ENCODE measurements at regions not wholly inside any gene's neighbourhood (a gene's known extent, or its start where the extent isn't known, plus 50 kb on each side); places are given as distances from the start of the nearest gene placed in this dataset.
"Not testable (repeated sequence)": the region's sequence is repeated elsewhere in the genome, so short reads cannot be mapped to it uniquely, and the experiment has no call there.

DNA sequence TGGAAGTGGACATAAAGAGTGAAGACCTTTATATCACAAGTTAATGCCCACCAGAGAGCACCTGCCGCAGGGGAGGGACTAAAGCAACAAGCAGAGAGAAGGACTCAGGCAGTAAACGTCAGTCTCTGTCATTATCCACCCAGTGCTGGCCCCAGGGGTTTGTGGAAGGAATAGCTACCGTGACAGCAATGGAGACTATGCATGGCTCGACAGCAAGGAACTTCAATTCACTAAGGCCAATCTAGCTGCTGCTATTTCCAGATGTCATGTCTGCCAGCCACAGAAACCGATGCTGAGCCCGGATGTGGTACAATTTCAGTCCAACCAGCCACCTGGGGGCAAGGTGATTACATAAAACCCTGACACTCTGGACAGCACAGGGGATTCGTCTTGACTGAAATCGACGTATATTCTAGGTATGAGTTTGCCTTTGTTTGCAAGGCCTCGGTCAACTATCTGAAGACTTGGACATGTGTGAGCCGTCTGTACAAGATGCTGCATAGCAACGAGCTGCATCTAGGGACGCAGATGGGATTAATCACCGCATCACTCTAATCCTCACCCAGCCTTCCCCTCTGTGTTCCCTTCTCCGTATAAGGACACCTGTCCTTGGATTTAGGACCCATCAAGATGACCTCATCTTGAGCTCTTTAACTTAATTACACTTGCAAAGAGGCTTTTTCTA is 154.1 kb upstream of the SH3BP4 start:
- peak; percentile 58 for DNase-seq (ENCODE audit: low spot score)

DNA sequence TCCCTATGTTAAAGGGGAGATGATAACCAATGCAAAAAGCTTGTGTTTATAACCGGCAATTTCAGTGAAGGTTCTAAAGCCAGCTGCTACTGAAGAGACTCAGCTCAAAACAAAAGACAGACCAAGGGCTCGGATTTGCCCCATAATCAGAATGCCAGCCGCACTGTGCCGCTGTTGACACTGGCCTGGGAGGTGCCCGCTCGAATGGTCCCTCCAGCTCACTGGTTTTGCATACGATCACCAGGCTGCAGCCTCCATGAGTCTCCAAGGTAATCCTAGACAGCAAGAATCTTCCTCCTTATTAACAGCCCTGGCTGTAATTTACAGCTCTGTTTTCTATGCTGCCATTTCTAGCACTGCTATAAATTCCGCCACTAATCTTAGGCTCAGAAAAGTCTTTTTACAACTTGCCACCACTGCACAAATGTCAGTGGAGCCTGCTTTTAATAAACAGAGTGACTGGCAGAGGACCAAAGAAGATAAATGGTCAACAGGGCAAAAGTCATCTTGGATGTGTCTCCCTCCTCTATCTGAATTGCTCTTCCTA is 155.7 kb upstream of the SH3BP4 start:
- DNase-seq (ENCODE audit: low spot score), result no peak

DNA sequence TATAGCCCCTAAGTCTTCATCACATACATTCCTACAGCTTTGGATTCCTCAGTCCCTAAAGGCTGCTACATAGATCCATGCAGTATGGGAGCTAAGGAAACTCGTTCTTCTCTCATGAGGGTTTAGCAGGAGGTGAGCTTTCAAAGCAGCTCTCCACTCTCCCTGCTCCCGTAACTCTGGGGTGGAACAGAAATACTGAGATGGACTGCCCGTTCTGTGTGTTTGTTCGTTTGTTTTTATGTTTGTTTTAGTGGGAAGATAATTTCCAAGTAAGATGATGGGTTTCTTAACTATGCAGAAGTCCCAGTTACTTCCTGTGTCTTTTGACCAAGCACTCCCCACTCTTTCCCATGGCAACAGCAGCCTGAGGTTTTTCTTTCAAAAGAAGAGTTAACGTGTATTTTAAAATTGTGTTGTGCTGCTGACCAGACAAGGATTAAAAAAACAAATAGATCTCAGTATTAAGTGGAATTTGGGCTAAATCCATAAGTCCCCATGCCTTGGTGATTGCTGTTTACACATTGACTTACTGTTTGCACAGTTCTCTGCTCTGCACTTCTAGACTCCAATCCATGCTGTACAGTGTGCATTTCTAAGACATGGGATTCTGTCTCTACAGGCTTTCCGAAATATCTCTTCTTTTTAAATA is 156.4 kb upstream of the SH3BP4 start:
- DNase-seq (ENCODE audit: low spot score), result no peak

DNA sequence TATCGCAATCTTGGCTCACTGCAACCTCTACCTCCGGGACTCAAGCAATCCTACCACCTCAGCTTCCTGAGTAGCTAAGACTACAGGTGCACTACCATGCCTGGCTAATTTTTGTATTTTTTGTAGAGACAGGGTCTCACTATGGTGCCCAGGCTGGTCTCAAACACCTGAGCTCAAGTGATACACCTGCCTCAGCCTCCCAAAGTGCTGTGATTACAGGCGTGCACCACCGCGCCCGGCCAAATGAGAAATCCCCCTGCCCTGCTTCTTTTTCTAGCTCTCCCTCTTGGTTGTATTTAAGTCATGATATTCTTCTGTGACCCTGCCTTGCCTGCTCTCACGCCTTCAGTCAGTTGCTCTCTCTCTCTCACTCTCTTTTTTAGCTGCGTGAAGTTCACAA is 157.0 kb upstream of the SH3BP4 start:
- DNase-seq (ENCODE audit: low spot score), result no peak

DNA sequence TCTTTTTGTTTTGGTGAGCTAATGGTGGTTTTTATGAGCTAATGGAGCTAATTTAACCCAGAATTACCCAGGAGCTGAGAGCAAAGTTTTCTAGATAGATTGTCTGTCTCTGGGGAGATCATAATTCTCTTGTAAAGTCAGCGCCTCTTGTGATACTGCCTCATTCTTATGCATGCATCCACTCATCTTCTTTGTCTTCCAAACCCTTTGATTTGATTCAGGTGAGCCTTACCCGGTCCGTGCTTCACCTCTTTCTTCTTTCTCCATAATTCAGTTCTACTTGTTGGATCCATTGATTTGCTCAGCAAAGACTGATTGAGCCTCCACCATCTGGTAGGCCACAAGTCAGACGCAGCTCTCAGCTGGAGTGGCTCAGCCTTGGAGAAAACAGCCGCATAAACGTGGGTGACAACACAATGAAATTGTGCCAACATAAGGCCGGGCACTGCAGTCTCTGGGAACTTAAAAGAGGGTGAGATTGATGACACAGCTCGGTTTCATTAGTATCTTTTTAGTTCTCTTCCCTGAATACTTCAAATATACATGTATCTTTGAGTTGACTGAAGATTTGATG is 158.5 kb upstream of the SH3BP4 start:
- no peak for DNase-seq (ENCODE audit: low spot score)

DNA sequence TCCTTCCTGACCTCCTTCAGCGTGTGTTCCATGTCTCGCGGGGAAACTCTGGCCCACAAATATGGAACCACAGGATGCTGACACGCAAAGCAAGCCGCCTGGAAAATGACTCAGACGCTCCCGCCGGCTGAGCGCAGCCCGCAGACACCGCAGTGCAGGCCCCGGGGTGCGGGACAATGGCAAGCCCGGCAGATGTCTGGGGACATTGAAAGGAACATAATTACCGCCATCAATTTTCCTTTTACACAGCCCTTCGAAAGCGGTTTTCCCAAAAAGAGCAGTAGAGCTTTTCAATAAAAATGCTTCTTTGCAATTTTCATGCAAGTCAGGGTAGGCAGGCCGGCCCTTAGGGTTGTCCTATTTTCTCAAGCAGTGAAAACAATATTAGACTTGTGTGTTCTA is 159.2 kb upstream of the SH3BP4 start:
- no peak for DNase-seq (ENCODE audit: low spot score)

DNA sequence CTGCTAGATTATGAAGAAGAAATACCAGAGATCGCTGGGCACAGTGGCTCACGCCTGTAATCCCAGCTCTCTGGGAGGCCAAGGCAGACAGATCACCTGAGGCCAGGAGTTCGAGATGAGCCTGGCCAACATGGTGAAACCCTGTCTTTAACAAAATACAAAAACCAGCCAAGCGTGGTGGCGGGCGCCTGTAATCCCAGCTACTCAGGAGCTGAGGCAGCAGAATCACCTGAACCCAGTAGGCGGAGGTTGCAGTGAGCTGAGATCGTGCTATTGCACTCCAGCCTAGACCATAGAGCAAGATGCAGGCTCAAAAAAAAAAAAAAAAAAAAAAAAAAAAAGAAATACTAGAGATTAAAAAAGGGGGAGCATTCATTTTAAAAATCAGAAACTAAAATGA is 159.7 kb upstream of the SH3BP4 start:
- DNase-seq (ENCODE audit: low spot score), result not testable (repeated sequence)

DNA sequence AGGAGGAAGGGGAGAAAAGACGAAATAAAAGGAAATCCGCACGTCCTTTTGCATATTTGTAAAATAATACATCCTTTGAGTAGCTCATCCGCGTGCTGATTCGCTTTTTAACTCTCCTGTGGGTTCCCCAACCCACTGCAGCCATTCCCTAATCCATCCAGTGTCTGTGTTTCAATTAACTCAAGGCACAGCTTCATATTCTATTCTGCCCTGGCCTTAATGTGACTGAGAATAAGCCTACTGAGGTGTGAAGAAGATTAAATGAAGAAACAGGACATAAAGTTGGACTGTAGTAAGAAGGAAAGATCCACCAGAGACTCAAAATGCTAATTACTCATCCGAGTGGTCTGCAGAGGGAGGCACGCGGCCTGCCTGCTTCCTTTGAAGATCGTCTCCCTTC is 161.4 kb upstream of the SH3BP4 start:
- DNase-seq (ENCODE audit: low spot score), result no peak

DNA sequence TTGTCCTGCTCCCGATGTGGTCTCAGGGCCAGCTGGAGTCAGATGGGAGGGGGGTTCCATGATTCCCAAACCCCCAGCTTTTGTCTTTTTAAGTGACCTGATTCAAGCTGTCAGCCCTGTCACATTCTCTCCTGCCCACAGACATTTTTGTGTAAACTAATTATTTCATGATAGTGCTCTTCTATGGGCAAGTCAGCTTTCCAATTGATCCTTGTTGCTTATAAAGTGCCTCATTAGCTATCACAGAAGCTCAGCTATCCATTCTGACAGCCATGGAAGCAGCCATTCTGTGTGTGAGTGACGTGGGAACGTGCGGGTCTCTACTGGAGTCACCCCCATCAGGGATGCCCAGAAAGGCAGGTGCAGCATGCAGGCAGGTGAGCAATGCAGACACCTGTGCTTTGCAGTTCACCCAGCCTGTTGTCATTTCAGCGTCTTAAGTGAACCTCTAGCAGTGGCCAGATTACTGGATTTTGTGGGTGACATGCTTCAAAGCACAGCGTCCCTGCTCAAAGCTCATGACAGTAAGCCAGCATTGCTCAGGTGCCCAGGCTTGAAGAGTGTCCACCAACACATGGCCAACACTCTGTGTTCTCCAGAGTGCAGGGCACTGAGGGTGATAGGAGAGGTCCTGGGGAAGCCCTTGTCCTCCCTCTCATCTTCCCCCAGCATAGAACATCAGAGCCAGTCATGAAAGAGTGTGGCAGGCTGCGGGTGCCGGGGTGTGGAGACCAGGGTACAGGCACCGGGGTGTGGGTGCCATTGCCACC is 162.1 kb upstream of the SH3BP4 start:
- DNase-seq (ENCODE audit: low spot score), result no peak

DNA sequence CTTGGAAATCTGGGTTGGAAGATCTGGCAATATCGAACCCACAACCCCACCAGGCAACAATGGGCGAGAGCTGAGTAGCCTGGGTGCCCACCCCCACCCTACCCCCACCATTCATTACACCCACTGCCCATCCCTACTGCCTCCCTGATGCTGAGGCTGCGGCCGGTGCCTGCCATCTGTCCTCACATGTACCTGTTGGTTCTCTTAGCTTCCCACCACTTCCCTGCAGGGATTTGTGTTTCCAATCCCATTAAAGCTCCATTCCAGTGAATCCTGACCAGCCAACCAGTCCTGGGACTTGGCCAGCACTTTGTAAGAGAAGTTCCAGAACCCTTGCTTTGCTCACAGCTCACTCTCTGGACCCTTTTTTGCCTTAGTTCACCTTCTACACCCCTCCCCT is 163.0 kb upstream of the SH3BP4 start:
- DNase-seq (ENCODE audit: low spot score), result no peak

DNA sequence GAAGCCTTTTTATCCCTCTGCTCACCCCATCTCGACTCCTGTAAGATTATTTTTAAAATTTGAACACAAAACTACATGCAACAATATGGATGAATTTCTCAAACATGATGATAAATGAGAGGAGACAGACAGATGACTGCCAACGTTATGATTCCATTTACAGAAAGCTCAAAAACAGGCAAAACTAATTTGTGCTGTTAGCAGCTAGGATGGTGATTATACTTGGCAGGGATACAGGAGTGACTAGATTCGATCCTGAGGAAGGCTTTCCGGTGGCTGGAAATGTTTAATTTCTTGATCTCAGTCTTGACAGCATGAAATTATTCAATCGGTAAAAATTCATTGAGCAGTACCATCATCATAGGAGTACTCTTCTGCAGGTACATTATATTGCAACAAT is 163.4 kb upstream of the SH3BP4 start:
- DNase-seq (ENCODE audit: low spot score), result no peak

DNA sequence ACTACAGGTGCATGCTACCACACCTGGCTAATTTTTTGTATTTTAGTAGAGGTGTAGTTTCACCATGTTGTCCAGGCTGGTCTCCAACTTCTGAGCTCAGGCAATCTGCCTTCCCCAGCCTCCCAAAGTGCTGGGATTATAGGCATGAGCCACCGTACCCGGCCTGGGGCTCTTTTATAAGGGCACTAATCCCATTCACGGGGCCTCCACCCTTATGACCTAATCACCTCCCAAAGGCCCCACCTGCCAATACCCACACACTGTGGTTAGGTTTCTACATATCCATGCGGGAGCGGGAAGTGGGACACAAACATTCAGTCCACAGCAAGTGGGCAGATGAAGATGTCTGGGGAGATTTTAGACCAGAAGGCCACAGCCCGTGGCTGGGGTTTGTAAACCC is 164.7 kb upstream of the SH3BP4 start:
- DNase-seq (ENCODE audit: low spot score), result no peak

DNA sequence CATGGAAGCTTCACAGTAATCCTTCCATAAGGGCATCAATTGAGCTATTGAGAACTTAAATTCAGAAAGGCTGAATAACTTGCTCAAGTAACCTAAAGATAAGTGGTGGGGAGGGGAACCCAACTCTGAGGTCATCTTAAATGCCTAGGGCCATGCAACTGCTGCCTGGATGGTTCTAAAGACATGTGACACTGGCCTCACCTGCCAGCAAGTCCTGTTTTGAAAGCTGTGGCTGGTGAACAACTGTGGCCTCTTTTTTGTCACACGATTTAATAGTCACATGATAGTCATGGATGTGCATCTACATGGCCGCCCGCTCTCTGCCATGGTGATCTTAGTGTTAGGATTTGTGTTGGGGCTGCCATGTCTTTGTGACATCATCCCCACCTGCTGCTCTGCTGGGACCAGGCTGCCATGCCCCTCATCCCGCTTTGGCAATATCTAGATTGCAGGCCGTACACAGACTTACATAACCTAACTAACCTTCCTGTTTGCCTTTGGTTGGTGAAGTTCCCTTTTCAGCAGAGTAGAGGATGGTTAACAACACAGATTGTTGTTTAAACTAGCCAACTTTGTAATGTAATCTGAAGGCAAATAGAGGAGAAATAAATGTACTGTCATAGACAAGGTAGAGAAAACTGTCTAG is 177.9 kb upstream of the SH3BP4 start:
- no peak for DNase-seq (ENCODE audit: low spot score)

DNA sequence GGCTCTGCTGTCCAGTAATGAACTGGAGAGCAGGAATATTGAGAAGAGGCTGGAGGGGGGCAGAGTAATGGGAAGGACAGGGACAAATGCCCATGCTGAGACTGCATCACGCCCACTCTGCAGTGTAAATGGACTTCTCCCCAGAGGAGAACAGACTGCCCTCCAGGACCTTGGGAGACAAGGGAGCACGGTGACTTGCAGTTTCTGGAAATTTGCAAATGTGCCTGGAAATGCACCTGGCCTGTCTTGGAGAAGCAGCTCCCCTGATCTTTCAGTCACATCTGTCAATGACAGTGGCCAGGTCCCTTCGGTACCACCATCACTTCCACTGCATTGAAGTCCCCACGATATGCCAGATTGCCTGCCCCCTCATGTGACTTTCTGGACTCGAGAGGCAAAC is 178.7 kb upstream of the SH3BP4 start:
- no peak for DNase-seq (ENCODE audit: low spot score)

DNA sequence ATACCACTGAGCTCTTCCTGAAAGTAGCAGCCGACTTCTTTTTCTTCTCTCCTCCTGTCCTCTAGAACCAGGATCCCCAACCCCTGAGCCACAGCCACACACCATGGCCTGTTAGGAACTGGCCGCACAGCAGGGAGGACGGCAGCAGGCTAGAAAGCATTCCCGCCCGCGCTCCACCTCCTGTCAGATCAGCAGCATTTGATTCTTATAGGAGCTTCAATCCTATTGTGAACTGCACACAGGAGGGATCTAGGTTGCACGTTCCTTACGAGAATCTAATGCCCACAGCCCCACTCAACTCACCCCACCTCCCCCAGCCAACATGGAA is 179.1 kb upstream of the SH3BP4 start:
- DNase-seq (ENCODE audit: low spot score), result no peak

DNA sequence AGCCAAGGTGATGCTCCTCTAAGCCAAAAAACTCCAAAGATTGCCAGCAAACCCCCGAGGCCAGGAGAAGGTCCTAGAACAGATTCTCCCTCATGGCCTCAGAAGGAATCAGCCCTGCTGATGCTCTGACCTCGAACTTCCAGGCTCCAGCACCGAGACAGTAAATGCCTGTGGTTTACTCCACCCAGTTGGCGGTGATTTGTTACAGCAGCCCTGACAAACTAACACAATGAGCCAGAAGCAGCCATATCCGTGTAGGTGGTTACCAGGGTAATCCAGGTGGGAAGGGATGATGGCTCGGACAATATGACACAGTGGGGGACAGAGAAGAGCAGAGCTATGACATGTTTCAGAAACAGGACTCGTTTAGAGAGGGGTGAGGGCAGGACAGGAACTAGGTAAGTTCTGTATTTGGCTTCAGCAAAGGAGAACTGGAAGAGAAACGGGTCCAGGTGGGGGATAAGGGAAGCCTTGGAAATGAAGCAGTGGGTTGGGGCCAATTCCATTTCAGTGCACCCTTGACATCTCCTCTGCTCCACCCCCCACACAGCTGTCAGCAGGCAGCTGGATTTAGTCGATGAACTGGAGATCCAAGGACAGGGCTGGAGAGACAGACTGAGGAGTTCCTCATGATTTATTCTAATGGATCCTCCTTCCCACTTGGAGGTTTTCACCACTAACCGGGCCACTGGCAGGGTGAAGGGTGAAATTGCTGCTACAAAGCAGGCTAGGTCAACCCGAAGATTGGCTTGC is 179.7 kb upstream of the SH3BP4 start:
- DNase-seq (ENCODE audit: low spot score), result no peak

DNA sequence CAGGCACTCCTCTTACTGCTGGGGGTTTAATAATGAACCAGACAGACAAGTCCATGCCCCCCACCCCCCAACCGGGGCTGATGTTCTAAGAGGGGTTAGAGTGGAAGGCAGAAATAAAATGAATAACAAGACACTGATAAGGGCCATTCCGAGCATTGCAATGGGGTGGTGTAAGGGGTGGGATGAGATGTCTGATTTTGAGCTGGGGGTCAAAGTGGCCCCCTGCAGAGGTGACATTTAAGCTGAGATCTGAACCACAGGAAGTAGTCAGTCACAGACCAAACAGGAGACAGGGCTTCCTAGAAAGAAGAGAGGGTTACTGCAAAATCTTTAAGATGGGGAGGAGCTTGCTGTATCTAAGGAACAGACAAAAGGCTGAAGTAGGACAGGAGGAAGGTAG is 180.6 kb upstream of the SH3BP4 start:
- no peak for DNase-seq (ENCODE audit: low spot score)

DNA sequence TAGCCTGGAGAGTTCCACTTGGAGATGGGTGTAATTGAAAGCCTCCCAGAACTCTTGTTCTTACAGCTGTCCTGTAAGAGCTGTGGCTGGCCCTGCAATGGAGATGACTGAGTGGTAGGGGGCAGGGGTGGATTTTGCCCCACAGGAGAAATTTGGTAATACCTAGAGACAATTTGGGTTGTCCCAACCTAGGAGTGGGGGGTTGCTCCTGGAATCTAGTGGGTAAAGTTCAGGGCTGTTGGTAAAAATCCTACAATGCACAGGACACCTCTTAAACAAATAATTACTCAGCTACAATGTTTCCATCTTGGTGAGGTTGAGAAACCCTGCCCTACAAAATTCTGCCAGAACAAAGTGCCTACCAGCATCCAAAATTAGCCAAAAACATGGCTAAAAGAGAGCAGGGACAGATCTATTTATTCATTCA is 181.1 kb upstream of the SH3BP4 start:
- DNase-seq (ENCODE audit: low spot score), result no peak

DNA sequence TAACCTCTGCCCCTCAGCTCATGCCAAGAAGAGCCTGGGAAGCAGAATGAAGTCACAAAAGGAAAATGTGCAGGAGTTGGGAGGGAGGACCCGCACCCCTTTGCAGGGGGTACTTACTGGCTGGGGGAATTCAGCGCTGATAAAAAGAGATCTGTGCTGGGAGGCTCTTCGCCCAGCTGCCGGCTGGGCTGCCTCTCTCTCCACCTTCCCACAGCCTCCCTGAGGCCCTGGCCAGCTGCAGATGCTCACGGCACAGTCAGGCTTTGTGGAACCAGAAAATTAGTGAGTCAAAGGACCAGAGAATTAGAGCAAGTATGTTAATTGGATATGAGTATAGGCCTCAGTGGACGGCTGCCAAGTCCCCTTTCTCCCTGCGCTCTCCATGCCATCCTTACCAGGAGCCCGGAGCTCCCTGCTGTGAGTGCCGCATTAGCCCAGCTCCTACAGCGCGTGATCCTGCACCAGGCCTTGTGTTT is 181.7 kb upstream of the SH3BP4 start:
- no peak for DNase-seq (ENCODE audit: low spot score)

DNA sequence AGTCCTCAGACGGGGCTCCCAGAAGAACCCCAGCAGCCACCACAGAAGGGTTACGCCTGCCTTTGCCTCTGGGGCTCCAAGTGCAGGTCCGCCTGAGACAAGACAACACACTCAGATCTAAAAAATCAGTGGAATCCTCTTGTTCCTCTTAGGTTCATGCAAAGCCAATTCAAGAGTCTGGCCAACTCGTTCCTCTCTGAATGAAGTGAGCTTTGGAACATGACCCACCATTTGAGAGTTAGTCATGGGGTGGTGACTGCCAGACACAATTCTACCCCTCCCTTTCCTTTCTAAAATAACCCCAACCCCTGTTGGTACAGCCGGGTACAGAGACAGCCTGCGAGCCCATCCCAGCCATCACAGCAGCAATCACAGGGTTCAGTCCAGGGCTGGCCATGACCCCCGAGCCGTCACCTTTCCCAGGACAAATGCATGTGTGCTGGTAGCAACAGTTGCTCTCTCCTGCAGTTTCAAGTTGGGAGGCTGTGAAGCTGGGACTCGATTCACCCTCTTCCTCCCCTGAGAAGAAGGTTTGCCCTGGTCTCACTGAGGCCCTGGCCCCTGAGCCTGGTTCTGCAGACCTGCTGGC is 183.1 kb upstream of the SH3BP4 start:
- DNase-seq (ENCODE audit: low spot score), result no peak

DNA sequence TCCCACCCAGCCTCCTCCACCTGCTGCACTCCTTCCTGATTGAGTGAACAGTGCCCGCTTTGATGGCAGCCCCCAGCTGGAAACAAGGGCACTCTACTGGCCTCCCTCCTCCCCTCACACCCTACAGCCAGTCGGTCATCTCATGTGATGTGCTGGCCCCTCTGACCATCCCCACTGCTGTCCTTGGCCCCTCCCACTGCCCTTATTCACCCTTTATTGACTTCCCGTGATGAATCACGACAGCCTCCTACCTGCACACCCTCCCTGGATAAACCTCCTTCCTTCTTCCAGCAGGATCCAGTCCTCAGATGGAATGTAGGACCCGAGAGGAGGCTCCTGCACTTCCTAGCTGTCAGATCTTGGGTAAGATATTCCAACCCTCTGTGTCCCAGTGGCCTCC is 186.5 kb upstream of the SH3BP4 start:
- no peak for DNase-seq (ENCODE audit: low spot score)

Measured in D341Med (cell line).